OCI-LY1 (cell line): ENCODE measurements at regions not wholly inside any gene's neighbourhood (a gene's known extent, or its start where the extent isn't known, plus 50 kb on each side); places are given as distances from the start of the nearest gene placed in this dataset.

Experiments used
- EZH2 ChIP-seq: fragments of 200-600 bp; sonication (generic), shearing (Covaris generic); IDR thresholded peaks from 2 replicates; pipeline ENCODE4 v1.8.0; 2017; ENCODE audit warnings: borderline replicate concordance, mixed run types, mild to moderate bottlenecking, antibody characterized with exemption, low read length, moderate library complexity, mixed read lengths
- TF ChIP-seq, protein P1 (sequence below): fragments of 200-600 bp; sonication (generic), shearing (Covaris generic); IDR thresholded peaks from 2 replicates; pipeline ENCODE4 v1.5.1; 2017; ENCODE audit warnings: mild to moderate bottlenecking, antibody characterized with exemption, low read length, moderate library complexity, mixed read lengths

DNA sequence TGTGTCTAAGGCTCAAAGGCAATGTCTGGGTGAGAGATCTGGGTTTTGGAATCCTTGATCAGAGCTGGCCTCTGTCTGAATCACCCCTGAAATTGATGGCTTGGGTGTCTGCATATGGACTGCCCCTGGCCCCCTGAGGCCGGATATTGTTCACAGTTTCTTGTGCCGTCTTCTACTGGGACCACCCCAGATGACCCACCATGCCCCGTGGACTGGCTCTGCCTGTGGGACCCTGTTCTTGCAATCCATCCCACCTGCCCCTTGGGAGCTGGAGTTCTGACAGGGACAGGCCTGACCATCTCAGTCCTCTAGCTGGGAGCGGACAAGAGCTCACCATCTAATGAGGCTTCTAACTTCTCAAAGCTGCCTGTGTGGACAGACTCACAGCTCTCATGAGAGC lies 119.9 kb downstream of the FAM43A start:
- TF ChIP-seq, protein P1, sequence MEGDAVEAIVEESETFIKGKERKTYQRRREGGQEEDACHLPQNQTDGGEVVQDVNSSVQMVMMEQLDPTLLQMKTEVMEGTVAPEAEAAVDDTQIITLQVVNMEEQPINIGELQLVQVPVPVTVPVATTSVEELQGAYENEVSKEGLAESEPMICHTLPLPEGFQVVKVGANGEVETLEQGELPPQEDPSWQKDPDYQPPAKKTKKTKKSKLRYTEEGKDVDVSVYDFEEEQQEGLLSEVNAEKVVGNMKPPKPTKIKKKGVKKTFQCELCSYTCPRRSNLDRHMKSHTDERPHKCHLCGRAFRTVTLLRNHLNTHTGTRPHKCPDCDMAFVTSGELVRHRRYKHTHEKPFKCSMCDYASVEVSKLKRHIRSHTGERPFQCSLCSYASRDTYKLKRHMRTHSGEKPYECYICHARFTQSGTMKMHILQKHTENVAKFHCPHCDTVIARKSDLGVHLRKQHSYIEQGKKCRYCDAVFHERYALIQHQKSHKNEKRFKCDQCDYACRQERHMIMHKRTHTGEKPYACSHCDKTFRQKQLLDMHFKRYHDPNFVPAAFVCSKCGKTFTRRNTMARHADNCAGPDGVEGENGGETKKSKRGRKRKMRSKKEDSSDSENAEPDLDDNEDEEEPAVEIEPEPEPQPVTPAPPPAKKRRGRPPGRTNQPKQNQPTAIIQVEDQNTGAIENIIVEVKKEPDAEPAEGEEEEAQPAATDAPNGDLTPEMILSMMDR = no peak
- no peak for TF ChIP-seq EZH2
